Nephron progenitor cell (in vitro differentiated cells): ENCODE measurements at regions not wholly inside any gene's neighbourhood (a gene's known extent, or its start where the extent isn't known, plus 50 kb on each side); places are given as distances from the start of the nearest gene placed in this dataset.

ENCODE experiments used
- DNase-seq: peaks from one replicate; pipeline ENCODE4 v3.0.0; 2021
- H3K27ac Mint-ChIP-seq: 2 replicates; pipeline ENCODE4 v1.8.0; 2021; ENCODE audit warnings: mild to moderate bottlenecking, moderate library complexity, mixed read lengths
- H3K27me3 Mint-ChIP-seq: 2 replicates; pipeline ENCODE4 v1.8.0; 2021; ENCODE audit warnings: mild to moderate bottlenecking, low read depth, mixed read lengths; ENCODE audit not compliant: poor library complexity
- H3K36me3 Mint-ChIP-seq: 2 replicates; pipeline ENCODE4 v1.8.0; 2021; ENCODE audit warnings: low read depth, mixed read lengths
- H3K4me1 Mint-ChIP-seq: 2 replicates; pipeline ENCODE4 v1.8.0; 2021; ENCODE audit warnings: mixed read lengths
- H3K4me3 Mint-ChIP-seq: 2 replicates; pipeline ENCODE4 v1.8.0; 2021; ENCODE audit warnings: mild to moderate bottlenecking, moderate library complexity, mixed read lengths
- H3K9me3 Mint-ChIP-seq: 2 replicates; pipeline ENCODE4 v1.8.0; 2021; ENCODE audit warnings: mild to moderate bottlenecking, moderate library complexity, mixed read lengths
- TF ChIP-seq, protein P1 (sequence below): fragments of 200-600 bp; sonication (generic); IDR thresholded peaks from 2 replicates; pipeline ENCODE4 v1.5.0; 2021; ENCODE audit warnings: antibody characterized with exemption

DNA sequence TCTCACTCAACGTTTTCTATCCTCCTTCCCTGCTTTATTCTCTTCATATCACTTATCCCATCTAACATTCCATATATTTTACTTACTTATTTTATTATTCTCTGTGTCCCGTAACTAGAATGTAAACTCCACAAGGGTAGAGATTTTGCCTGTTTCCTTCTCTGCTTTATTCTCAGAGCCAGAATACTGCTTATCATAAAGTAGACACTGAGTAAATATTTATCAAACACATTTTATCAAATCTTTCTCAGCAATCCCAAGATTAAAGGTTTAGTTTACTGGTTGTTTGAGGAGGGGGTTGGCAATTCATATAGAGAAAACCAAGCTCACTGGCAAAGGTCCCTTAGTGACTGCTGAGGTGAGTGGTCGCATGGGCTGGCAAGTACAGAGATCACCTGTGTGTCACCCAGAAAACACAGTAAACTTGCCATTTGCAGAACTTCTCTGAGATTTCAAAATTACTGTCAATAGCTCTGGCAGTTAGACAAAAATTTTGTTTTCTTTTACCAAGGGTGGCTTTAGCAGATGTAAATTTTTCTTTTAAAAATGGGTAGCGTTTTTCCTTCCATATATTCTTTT is 662.4 kb downstream of the UTRN start:
- no peaks in the 10 kb centered on the region for H3K36me3 Mint-ChIP-seq

DNA sequence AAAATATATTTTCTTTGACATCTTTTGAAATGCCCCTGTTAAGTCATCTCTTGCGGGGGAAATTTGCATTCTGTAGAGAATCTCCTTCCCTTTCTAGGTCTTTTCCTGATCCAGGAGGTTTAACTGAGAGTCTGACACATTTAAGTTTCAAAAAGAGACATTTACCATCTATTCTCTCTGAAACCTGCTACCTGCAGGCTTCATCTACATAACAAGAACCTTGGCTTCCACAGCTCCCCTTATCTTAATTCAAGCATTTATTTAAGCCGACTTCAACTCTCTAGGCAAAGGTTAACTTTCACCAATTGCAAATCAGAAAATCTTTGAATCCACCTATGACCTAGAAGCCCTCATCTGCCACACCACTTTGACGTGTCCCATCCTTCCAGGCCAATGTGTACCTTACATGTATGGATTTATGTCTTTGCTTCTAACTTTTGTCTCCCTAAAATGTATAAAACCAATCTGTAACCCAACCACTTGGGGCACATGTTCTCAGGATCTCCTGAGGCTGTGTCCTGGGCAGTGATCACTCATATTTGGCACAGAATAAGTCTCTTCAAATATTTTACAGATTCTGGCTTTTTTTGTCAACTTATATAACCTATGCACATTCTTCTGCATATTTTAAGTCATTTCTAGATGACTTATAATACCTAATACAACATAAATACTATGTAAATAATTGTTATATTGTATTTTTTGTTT is 666.7 kb downstream of the UTRN start:
- H3K27ac Mint-ChIP-seq, result no peak overlapping the region
- no peaks in the 10 kb centered on the region for H3K4me1 Mint-ChIP-seq
- DNase-seq, result no peak
- no peaks in the 10 kb centered on the region for H3K9me3 Mint-ChIP-seq
- H3K27me3 Mint-ChIP-seq, result no peaks in the 10 kb centered on the region
- no peaks in the 10 kb centered on the region for H3K36me3 Mint-ChIP-seq
- TF ChIP-seq, protein P1, sequence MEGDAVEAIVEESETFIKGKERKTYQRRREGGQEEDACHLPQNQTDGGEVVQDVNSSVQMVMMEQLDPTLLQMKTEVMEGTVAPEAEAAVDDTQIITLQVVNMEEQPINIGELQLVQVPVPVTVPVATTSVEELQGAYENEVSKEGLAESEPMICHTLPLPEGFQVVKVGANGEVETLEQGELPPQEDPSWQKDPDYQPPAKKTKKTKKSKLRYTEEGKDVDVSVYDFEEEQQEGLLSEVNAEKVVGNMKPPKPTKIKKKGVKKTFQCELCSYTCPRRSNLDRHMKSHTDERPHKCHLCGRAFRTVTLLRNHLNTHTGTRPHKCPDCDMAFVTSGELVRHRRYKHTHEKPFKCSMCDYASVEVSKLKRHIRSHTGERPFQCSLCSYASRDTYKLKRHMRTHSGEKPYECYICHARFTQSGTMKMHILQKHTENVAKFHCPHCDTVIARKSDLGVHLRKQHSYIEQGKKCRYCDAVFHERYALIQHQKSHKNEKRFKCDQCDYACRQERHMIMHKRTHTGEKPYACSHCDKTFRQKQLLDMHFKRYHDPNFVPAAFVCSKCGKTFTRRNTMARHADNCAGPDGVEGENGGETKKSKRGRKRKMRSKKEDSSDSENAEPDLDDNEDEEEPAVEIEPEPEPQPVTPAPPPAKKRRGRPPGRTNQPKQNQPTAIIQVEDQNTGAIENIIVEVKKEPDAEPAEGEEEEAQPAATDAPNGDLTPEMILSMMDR, result no peak
- H3K4me3 Mint-ChIP-seq, result no peak overlapping the region

More for the DNA sequence above, 662.4 kb downstream of the UTRN start:
- TF ChIP-seq, protein P1, result no peak
- H3K27ac Mint-ChIP-seq, result no peak overlapping the region
- DNase-seq, result no peak
- no peaks in the 10 kb centered on the region for H3K4me1 Mint-ChIP-seq
- H3K27me3 Mint-ChIP-seq, result peaks cover 3% of the 10 kb centered on the region
- no peak overlapping the region for H3K4me3 Mint-ChIP-seq
- no peaks in the 10 kb centered on the region for H3K9me3 Mint-ChIP-seq

DNA sequence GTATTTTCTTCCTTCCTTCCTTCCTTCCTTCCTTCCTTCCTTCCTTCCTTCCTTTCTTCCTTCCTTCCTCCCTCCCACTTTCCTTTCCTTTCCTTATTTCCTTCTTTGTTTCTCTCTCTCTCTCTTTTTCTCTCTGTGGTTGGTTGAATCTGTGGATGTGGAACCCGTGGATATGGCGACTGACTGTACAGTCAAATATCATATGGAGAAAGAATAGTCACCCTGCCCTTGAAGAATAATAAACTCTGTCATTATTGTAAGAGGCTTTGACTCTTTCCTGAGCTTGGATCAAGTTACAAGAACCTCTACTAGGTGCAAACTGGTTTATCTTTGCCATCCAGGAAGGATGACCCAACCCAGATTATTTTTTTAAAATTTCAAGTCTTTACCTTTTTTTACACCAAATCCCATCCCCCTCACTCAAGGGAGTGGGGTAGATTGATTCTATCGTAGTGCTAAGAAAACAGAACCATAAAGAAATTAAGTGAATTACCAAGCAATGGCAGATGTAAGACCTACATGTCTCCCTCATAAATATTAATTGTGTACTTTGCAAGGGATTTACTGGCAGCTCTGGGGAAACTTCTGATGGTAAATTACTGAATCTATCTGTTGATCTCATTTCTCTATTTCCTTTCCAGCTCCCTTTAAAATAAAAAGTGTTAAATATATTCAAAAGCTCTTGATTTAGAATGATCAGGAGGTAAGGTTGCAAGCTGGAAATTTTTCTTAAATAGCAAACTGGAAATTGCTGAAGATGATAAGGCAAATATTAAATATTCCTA is 667.5 kb downstream of the UTRN start:
- H3K4me1 Mint-ChIP-seq, result no peaks in the 10 kb centered on the region

DNA sequence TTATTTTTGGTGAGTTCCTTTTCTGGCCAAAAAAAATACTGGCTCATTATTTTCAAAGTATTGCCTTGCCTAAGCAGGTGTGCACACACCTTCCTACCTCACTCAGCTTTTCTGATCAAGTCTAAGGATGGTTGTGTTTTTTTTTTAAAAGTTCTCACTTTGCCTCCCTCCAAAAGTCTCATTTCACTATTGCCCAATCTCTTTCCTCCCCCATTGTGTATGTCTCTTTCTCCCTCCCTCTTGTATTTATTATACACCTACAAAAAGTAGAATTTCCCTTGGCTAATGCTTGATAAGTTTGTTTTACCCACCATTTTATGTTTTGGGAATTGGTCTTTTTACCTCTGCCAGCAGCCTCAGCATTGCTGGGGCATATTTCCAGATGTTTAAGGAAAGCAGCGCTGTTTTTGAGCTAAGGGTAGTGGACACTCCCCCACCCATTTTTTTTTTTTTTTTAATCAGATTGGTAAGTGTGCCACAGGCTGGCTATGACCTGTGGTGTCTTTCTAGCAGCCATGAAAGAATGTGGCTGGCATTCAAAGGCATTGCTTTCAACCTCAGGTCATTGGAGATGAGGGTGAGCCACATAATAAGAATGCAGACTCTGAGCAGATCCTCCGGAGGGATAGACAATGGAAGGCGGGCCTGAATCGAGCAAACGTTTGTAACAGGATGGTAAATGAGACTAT is 668.6 kb downstream of the UTRN start:
- TF ChIP-seq, protein P1, result no peak
- Mint-ChIP-seq H3K27me3 (no peaks in the 10 kb centered on the region), H3K36me3 (no peaks in the 10 kb centered on the region), H3K4me3 (no peak overlapping the region), H3K9me3 (no peaks in the 10 kb centered on the region), H3K27ac (peak overlapping the region; percentile 71), H3K4me1 (no peaks in the 10 kb centered on the region)
- DNase-seq, result no peak

More for the DNA sequence above, 667.5 kb downstream of the UTRN start:
- H3K9me3 Mint-ChIP-seq, result no peaks in the 10 kb centered on the region
- H3K36me3 Mint-ChIP-seq, result no peaks in the 10 kb centered on the region
- no peaks in the 10 kb centered on the region for H3K27me3 Mint-ChIP-seq
- TF ChIP-seq, protein P1, result no peak
- no peak overlapping the region for H3K4me3 Mint-ChIP-seq
- no peak for DNase-seq
- no peak overlapping the region for H3K27ac Mint-ChIP-seq

DNA sequence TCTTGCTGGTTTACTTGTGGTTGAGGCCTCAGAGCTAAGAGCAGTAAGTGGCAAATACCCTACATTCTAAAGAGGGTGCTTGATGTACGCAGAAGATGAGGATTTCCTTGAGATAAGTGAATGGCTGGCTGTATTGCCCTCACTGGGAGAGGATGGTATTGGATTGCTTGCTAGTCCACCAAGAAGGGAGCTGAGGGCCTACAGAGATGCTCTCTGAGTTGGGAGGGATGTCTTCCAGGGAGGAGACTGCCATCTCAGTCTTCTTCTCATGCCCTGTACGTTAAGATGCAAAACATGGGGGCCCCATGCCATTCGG is 669.1 kb downstream of the UTRN start:
- Mint-ChIP-seq H3K9me3 (no peaks in the 10 kb centered on the region), H3K4me1 (no peaks in the 10 kb centered on the region), H3K27ac (peak overlapping the region; percentile 71)

More for the DNA sequence above, 669.1 kb downstream of the UTRN start:
- TF ChIP-seq, protein P1, result no peak
- H3K36me3 Mint-ChIP-seq, result no peaks in the 10 kb centered on the region
- no peak for DNase-seq
- no peak overlapping the region for H3K4me3 Mint-ChIP-seq
- no peaks in the 10 kb centered on the region for H3K27me3 Mint-ChIP-seq
